Smooth muscle cell (in vitro differentiated cells): ENCODE measurements at regions not wholly inside any gene's neighbourhood (a gene's known extent, or its start where the extent isn't known, plus 50 kb on each side); places are given as distances from the start of the nearest gene placed in this dataset.

Experiments
- DNase-seq: peaks from one replicate; lab custom pipeline; 2025; ENCODE audit not compliant: unreplicated experiment; lab: John Stamatoyannopoulos, UW
- H2AFZ ChIP-seq: fragments of 200-600 bp; sonication (generic); 2 replicates; pipeline ENCODE4 v1.6.0; 2016; ENCODE audit warnings: antibody characterized with exemption, low read depth, mild to moderate bottlenecking
- H3F3A ChIP-seq: fragments of 200-600 bp; sonication (generic); 2 replicates; pipeline ENCODE4 v1.6.0; 2017; ENCODE audit warnings: antibody characterized with exemption, low read depth
- H3K27ac ChIP-seq: fragments of 200-600 bp; sonication (generic); 2 replicates; pipeline ENCODE4 v1.5.1; 2016; ENCODE audit warnings: low read depth, mild to moderate bottlenecking
- H3K27me3 ChIP-seq: fragments of 200-600 bp; sonication (generic); 2 replicates; pipeline ENCODE4 v1.6.1; 2016; ENCODE audit warnings: low read depth, mild to moderate bottlenecking
- H3K36me3 ChIP-seq: fragments of 200-600 bp; sonication (generic); 2 replicates; pipeline ENCODE4 v1.5.1; 2016; ENCODE audit warnings: low read depth
- H3K4me1 ChIP-seq: fragments of 200-600 bp; sonication (generic); 2 replicates; pipeline ENCODE4 v1.5.1; 2016; ENCODE audit warnings: low read depth
- H3K4me2 ChIP-seq: fragments of 200-600 bp; sonication (generic); 2 replicates; pipeline ENCODE4 v1.6.0; 2016; ENCODE audit warnings: mild to moderate bottlenecking
- H3K4me3 ChIP-seq: fragments of 200-600 bp; sonication (generic); 2 replicates; pipeline ENCODE4 v1.5.1; 2016; ENCODE audit warnings: mild to moderate bottlenecking
- H3K79me2 ChIP-seq: fragments of 200-600 bp; sonication (generic); 2 replicates; pipeline ENCODE4 v1.6.0; 2016; ENCODE audit warnings: low read depth, mild to moderate bottlenecking
- H3K9ac ChIP-seq: fragments of 200-600 bp; sonication (generic); 2 replicates; pipeline ENCODE4 v1.6.0; 2016; ENCODE audit warnings: low read depth
- H3K9me3 ChIP-seq: fragments of 200-600 bp; sonication (generic); replicated peaks from 2 replicates; pipeline ENCODE4 v1.5.1; 2016; ENCODE audit warnings: low read depth
- H4K20me1 ChIP-seq: fragments of 200-600 bp; sonication (generic); 2 replicates; pipeline ENCODE4 v1.6.0; 2016; ENCODE audit warnings: low read depth
- CTCF ChIP-seq: fragments of 200-600 bp; sonication (generic); IDR thresholded peaks from 2 replicates; pipeline ENCODE4 v1.5.1; 2017; ENCODE audit warnings: borderline replicate concordance, mild to moderate bottlenecking, antibody characterized with exemption; ENCODE audit not compliant: insufficient read depth, poor library complexity, severe bottlenecking
- WGBS: methylation state at CpG from one replicate; pipeline ENCODE4 v1.1.7; 2016; ENCODE audit warnings: low lambda C conversion rate; 5-methylcytosine and 5-hydroxymethylcytosine counted together

- no peaks in the 10 kb centered on the region for H3K79me2 ChIP-seq
- no peaks in the 10 kb centered on the region for H3K9me3 ChIP-seq
- H3K36me3 ChIP-seq, result no peaks in the 10 kb centered on the region
- H4K20me1 ChIP-seq, result no peaks in the 10 kb centered on the region
- no peak for TF ChIP-seq CTCF
- H2AFZ ChIP-seq, result no peak overlapping the region
- H3K27ac ChIP-seq, result no peak overlapping the region
- no peak for DNase-seq
- H3K4me3 ChIP-seq, result no peak overlapping the region
- H3K4me2 ChIP-seq, result no peak overlapping the region
- peaks cover under 1% of the 10 kb centered on the region for H3F3A ChIP-seq
- H3K27me3 ChIP-seq, result no peaks in the 10 kb centered on the region
- no peak overlapping the region for H3K9ac ChIP-seq
- H3K4me1 ChIP-seq, result no peaks in the 10 kb centered on the region
Measured at GRCh38 chr1:203419558-203419957, 56.0 kb upstream of the PRELP start.

GRCh38 chr1:203420263-203420662 lies 55.3 kb upstream of the PRELP start:
- no peak for DNase-seq
- H3K4me3 ChIP-seq, result no peak overlapping the region
- H3K79me2 ChIP-seq, result no peaks in the 10 kb centered on the region
- H4K20me1 ChIP-seq, result no peaks in the 10 kb centered on the region
- H3K9me3 ChIP-seq, result no peaks in the 10 kb centered on the region
- H3K9ac ChIP-seq, result no peak overlapping the region
- 95% methylated on average over 1 of the region's 1 CpG for WGBS
- H3K27me3 ChIP-seq, result no peaks in the 10 kb centered on the region
- no peaks in the 10 kb centered on the region for H3K36me3 ChIP-seq
- no peaks in the 10 kb centered on the region for H3K4me1 ChIP-seq
- no peak overlapping the region for H3K4me2 ChIP-seq
- TF ChIP-seq CTCF, result no peak
- H2AFZ ChIP-seq, result no peak overlapping the region
- H3F3A ChIP-seq, result peaks cover 7% of the 10 kb centered on the region
- H3K27ac ChIP-seq, result no peak overlapping the region

- Histone ChIP-seq H3K9ac (no peak overlapping the region), H3K79me2 (no peaks in the 10 kb centered on the region), H3K27me3 (no peaks in the 10 kb centered on the region), H3K4me1 (no peaks in the 10 kb centered on the region), H3F3A (peaks cover 10% of the 10 kb centered on the region), H3K4me3 (no peak overlapping the region), H2AFZ (no peak overlapping the region), H3K27ac (no peak overlapping the region), H4K20me1 (no peaks in the 10 kb centered on the region), H3K4me2 (no peak overlapping the region), H3K36me3 (no peaks in the 10 kb centered on the region), H3K9me3 (no peaks in the 10 kb centered on the region)
- TF ChIP-seq CTCF, result no peak
- DNase-seq, result no peak
Measured at GRCh38 chr1:203421246-203421645, 54.4 kb upstream of the PRELP start.

GRCh38 chr1:203422116-203422515 lies 53.5 kb upstream of the PRELP start:
- 93% methylated on average over 6 of the region's 6 CpGs for WGBS
- Histone ChIP-seq H3K4me2 (peak overlapping the region; percentile 9), H3K9ac (no peak overlapping the region), H3K9me3 (no peaks in the 10 kb centered on the region), H3K4me3 (no peak overlapping the region), H3K79me2 (no peaks in the 10 kb centered on the region), H3K27me3 (peaks cover 1% of the 10 kb centered on the region), H3K36me3 (no peaks in the 10 kb centered on the region), H3F3A (peaks cover 10% of the 10 kb centered on the region), H3K27ac (no peak overlapping the region), H4K20me1 (no peaks in the 10 kb centered on the region), H2AFZ (no peak overlapping the region), H3K4me1 (no peaks in the 10 kb centered on the region)
- DNase-seq, result no peak
- TF ChIP-seq CTCF, result no peak
